ENCODE measurements at regions not wholly inside any gene's neighbourhood (a gene's known extent, or its start where the extent isn't known, plus 50 kb on each side); places are given as distances from the start of the nearest gene placed in this dataset.

DNA sequence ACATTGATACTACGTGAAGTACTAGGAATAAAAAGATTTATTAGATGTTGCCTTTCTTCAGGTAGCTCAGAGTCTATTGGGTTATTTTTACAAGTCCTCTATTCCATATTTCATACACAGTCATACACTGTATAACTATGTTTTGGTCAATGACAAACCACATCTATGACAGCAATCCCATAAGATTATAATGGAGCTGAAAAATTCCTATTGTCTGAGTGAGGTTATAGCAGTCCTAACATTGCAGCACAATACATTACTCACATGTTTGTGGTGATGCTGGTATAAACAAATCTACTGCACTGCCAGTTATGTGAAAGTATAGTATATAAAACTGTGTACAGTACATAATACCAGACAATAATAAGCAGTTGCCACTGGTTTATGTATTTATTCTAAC is 595.1 kb downstream of the MBD2 start:
- in situ Hi-C loops (cut with MboI) (no loop called here), intact Hi-C loops (cut with micrococcal nuclease) (no loop called here)
- Histone ChIP-seq H3K9me1 (ENCODE audit: control insufficient read depth, insufficient read depth, low read length) (no peaks in the 10 kb centered on the region), H4K20me1 (replicated peaks; ENCODE audit: control insufficient read depth, insufficient read depth, low read length) (no peaks in the 10 kb centered on the region), H3K9me3 (replicated peaks; ENCODE audit: control insufficient read depth, insufficient read depth, low read depth, low read length) (no peaks in the 10 kb centered on the region), H3K27me3 (ENCODE audit: control insufficient read depth in 2 of 2, insufficient read depth in 2 of 2, low read length in 2 of 2) (no peaks in the 10 kb centered on the region), H3K79me2 (ENCODE audit: control insufficient read depth, insufficient read depth, low read length) (no peaks in the 10 kb centered on the region), H2AFZ (ENCODE audit: low read depth, low read length) (no peak overlapping the region), H3K9ac (ENCODE audit: insufficient read depth in 1 of 2, low read depth in 2 of 2, low read length in 2 of 2) (no peak overlapping the region), H3K4me1 (replicated peaks in 1 of 2; ENCODE audit: control insufficient read depth in 2 of 2, insufficient read depth in 2 of 2, low read length in 2 of 2) (no peaks in the 10 kb centered on the region), H3K36me3 (ENCODE audit: control insufficient read depth, insufficient read depth, low read length) (no peaks in the 10 kb centered on the region), H3K27ac (ENCODE audit: extremely low read depth, low read depth, low read length) (no peak overlapping the region), H3K4me2 (ENCODE audit: insufficient read depth, low read length) (no peak overlapping the region), H3K4me3 (no peak overlapping the region)
- DNase-seq (ENCODE audit: extremely low read depth in 1 of 4, low spot score in 3 of 4) = no peak
- no TSS peak for BruUV-seq (replicated peaks)
- ChIA-PET POLR2A (no interaction called here), CTCF (ENCODE audit: low intra/inter-chr PET ratio) (no interaction called here)
- FAIRE-seq = no peak
- TF ChIP-seq POLR2AphosphoS5 (IDR thresholded peaks at IDR 0.05; ENCODE audit: control insufficient read depth, insufficient read depth, low read depth, low read length) = no peak
- no peak for TF ChIP-seq ZNF124 (CRISPR knock-in tag; IDR thresholded peaks at IDR 0.05)
- TF ChIP-seq HCFC1 (IDR thresholded peaks at IDR 0.05; ENCODE audit: low read depth, low read length) = no peak
- TF ChIP-seq ZC3H8 (IDR thresholded peaks at IDR 0.05) = no peak
- no peak for TF ChIP-seq HMGN3 (IDR thresholded peaks at IDR 0.05; ENCODE audit: borderline replicate concordance, extremely low read depth, insufficient read length, low read depth, low read length)
- no peak for TF ChIP-seq SP1 (CRISPR knock-in tag; IDR thresholded peaks at IDR 0.05)
- no peak for TF ChIP-seq FOXK2 (conservative IDR thresholded peaks at IDR 0.05 in 1 of 2, IDR thresholded peaks at IDR 0.05 in 1 of 2; ENCODE audit: low read depth in 2 of 2)
- TF ChIP-seq, protein P1, sequence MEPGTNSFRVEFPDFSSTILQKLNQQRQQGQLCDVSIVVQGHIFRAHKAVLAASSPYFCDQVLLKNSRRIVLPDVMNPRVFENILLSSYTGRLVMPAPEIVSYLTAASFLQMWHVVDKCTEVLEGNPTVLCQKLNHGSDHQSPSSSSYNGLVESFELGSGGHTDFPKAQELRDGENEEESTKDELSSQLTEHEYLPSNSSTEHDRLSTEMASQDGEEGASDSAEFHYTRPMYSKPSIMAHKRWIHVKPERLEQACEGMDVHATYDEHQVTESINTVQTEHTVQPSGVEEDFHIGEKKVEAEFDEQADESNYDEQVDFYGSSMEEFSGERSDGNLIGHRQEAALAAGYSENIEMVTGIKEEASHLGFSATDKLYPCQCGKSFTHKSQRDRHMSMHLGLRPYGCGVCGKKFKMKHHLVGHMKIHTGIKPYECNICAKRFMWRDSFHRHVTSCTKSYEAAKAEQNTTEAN (CRISPR knock-in tag; IDR thresholded peaks at IDR 0.05) = no peak
- TF ChIP-seq, protein P2, sequence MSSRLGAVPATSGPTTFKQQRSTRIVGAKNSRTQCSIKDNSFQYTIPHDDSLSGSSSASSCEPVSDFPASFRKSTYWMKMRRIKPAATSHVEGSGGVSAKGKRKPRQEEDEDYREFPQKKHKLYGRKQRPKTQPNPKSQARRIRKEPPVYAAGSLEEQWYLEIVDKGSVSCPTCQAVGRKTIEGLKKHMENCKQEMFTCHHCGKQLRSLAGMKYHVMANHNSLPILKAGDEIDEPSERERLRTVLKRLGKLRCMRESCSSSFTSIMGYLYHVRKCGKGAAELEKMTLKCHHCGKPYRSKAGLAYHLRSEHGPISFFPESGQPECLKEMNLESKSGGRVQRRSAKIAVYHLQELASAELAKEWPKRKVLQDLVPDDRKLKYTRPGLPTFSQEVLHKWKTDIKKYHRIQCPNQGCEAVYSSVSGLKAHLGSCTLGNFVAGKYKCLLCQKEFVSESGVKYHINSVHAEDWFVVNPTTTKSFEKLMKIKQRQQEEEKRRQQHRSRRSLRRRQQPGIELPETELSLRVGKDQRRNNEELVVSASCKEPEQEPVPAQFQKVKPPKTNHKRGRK (tag; IDR thresholded peaks at IDR 0.05) = no peak
- no peak for TF ChIP-seq SRSF1 (IDR thresholded peaks at IDR 0.05; ENCODE audit: low read depth, low read length)
- TF ChIP-seq, protein P3, sequence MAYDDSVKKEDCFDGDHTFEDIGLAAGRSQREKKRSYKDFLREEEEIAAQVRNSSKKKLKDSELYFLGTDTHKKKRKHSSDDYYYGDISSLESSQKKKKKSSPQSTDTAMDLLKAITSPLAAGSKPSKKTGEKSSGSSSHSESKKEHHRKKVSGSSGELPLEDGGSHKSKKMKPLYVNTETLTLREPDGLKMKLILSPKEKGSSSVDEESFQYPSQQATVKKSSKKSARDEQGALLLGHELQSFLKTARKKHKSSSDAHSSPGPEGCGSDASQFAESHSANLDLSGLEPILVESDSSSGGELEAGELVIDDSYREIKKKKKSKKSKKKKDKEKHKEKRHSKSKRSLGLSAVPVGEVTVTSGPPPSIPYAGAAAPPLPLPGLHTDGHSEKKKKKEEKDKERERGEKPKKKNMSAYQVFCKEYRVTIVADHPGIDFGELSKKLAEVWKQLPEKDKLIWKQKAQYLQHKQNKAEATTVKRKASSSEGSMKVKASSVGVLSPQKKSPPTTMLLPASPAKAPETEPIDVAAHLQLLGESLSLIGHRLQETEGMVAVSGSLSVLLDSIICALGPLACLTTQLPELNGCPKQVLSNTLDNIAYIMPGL (CRISPR knock-in tag; IDR thresholded peaks at IDR 0.05) = no peak
- TF ChIP-seq ZZZ3 (IDR thresholded peaks at IDR 0.05) = no peak
- TF ChIP-seq, protein P4, sequence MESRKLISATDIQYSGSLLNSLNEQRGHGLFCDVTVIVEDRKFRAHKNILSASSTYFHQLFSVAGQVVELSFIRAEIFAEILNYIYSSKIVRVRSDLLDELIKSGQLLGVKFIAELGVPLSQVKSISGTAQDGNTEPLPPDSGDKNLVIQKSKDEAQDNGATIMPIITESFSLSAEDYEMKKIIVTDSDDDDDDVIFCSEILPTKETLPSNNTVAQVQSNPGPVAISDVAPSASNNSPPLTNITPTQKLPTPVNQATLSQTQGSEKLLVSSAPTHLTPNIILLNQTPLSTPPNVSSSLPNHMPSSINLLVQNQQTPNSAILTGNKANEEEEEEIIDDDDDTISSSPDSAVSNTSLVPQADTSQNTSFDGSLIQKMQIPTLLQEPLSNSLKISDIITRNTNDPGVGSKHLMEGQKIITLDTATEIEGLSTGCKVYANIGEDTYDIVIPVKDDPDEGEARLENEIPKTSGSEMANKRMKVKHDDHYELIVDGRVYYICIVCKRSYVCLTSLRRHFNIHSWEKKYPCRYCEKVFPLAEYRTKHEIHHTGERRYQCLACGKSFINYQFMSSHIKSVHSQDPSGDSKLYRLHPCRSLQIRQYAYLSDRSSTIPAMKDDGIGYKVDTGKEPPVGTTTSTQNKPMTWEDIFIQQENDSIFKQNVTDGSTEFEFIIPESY (CRISPR knock-in tag; IDR thresholded peaks at IDR 0.05) = no peak
- TF ChIP-seq MCM7 (IDR thresholded peaks at IDR 0.05) = no peak
- no peak for TF ChIP-seq HSF4 (CRISPR knock-in tag; IDR thresholded peaks at IDR 0.05; ENCODE audit: borderline replicate concordance)
- 0% methylated on average over 1 of the region's 1 CpG for WGBS (ENCODE audit: insufficient coverage, low coverage, missing lambda C conversion rate)
- no peak for ATAC-seq

Data from K562 (cell line).